Endothelial cell (in vitro differentiated cells): ENCODE measurements at regions not wholly inside any gene's neighbourhood (a gene's known extent, or its start where the extent isn't known, plus 50 kb on each side); places are given as distances from the start of the nearest gene placed in this dataset.
"Not testable (repeated sequence)": the region's sequence is repeated elsewhere in the genome, so short reads cannot be mapped to it uniquely, and the experiment has no call there.

Source experiments
- DNase-seq: peaks from one replicate; pipeline ENCODE4 v3.0.0; 2021; ENCODE audit warnings: low spot score
- H3K27ac Mint-ChIP-seq: one replicate; pipeline ENCODE4 v1.8.0; 2021; ENCODE audit warnings: mixed read lengths, inconsistent platforms; ENCODE audit not compliant: unreplicated experiment
- H3K27me3 Mint-ChIP-seq: one replicate; pipeline ENCODE4 v1.8.0; 2021; ENCODE audit warnings: mild to moderate bottlenecking, moderate library complexity, mixed read lengths, inconsistent platforms; ENCODE audit not compliant: unreplicated experiment
- H3K36me3 Mint-ChIP-seq: one replicate; pipeline ENCODE4 v1.8.0; 2021; ENCODE audit warnings: mild to moderate bottlenecking, low read depth, mixed read lengths, inconsistent platforms; ENCODE audit not compliant: unreplicated experiment
- H3K4me1 Mint-ChIP-seq: one replicate; pipeline ENCODE4 v1.8.0; 2021; ENCODE audit warnings: mild to moderate bottlenecking, mixed read lengths, inconsistent platforms; ENCODE audit not compliant: unreplicated experiment
- H3K4me3 Mint-ChIP-seq: one replicate; pipeline ENCODE4 v1.8.0; 2021; ENCODE audit warnings: mild to moderate bottlenecking, mixed read lengths, inconsistent platforms; ENCODE audit not compliant: unreplicated experiment
- H3K9me3 Mint-ChIP-seq: one replicate; pipeline ENCODE4 v1.8.0; 2021; ENCODE audit warnings: mixed read lengths, inconsistent platforms; ENCODE audit not compliant: unreplicated experiment
- CTCF ChIP-seq: fragments of 200-600 bp; sonication (generic); IDR thresholded peaks from one replicate; pipeline ENCODE4 v1.5.0; 2021; ENCODE audit warnings: antibody characterized with exemption; ENCODE audit not compliant: unreplicated experiment

- H3K27ac Mint-ChIP-seq = no peak overlapping the region
- no peak for TF ChIP-seq CTCF
- H3K4me3 Mint-ChIP-seq = no peak overlapping the region
- no peaks in the 10 kb centered on the region for H3K27me3 Mint-ChIP-seq
- no peak for DNase-seq
- H3K4me1 Mint-ChIP-seq = no peaks in the 10 kb centered on the region
- H3K9me3 Mint-ChIP-seq = no peaks in the 10 kb centered on the region
- H3K36me3 Mint-ChIP-seq = no peaks in the 10 kb centered on the region
Observed at GRCh38 chr4:96431094-96431493, 591.2 kb downstream of the PDHA2 start.

GRCh38 chr4:96448315-96448872 is 608.5 kb downstream of the PDHA2 start:
- DNase-seq = no peak
- no peak for TF ChIP-seq CTCF
- no peak overlapping the region for H3K27ac Mint-ChIP-seq
- peaks cover 17% of the 10 kb centered on the region for H3K36me3 Mint-ChIP-seq
- H3K4me3 Mint-ChIP-seq = no peak overlapping the region
- peaks cover 2% of the 10 kb centered on the region for H3K27me3 Mint-ChIP-seq
- H3K9me3 Mint-ChIP-seq = peaks cover 27% of the 10 kb centered on the region
- H3K4me1 Mint-ChIP-seq = no peaks in the 10 kb centered on the region

GRCh38 chr4:96455045-96455720 is 615.3 kb downstream of the PDHA2 start:
- no peak overlapping the region for H3K27ac Mint-ChIP-seq
- H3K9me3 Mint-ChIP-seq = no peaks in the 10 kb centered on the region
- TF ChIP-seq CTCF = no peak
- H3K4me1 Mint-ChIP-seq = no peaks in the 10 kb centered on the region
- no peak for DNase-seq
- peaks cover 5% of the 10 kb centered on the region for H3K36me3 Mint-ChIP-seq
- H3K27me3 Mint-ChIP-seq = no peaks in the 10 kb centered on the region
- H3K4me3 Mint-ChIP-seq = no peak overlapping the region

GRCh38 chr4:96458031-96458430 is 618.1 kb downstream of the PDHA2 start:
- not testable (repeated sequence) for H3K4me3 Mint-ChIP-seq, H3K27ac Mint-ChIP-seq, H3K4me1 Mint-ChIP-seq, H3K9me3 Mint-ChIP-seq, DNase-seq, H3K27me3 Mint-ChIP-seq, H3K36me3 Mint-ChIP-seq

GRCh38 chr4:96459105-96459504 is 619.2 kb downstream of the PDHA2 start:
- Mint-ChIP-seq H3K9me3 (no peaks in the 10 kb centered on the region), H3K4me3 (no peak overlapping the region), H3K4me1 (no peaks in the 10 kb centered on the region), H3K27ac (no peak overlapping the region), H3K36me3 (no peaks in the 10 kb centered on the region), H3K27me3 (no peaks in the 10 kb centered on the region)
- no peak for TF ChIP-seq CTCF
- DNase-seq = no peak
